ENCODE measurements at regions not wholly inside any gene's neighbourhood (a gene's known extent, or its start where the extent isn't known, plus 50 kb on each side); places are given as distances from the start of the nearest gene placed in this dataset.
"Not testable (repeated sequence)": the region's sequence is repeated elsewhere in the genome, so short reads cannot be mapped to it uniquely, and the experiment has no call there.

- not testable (repeated sequence) for H3K27me3 Mint-ChIP-seq; H3K27ac Mint-ChIP-seq; DNase-seq (ENCODE audit: low spot score); ATAC-seq; H3K4me3 Mint-ChIP-seq; H3K4me1 Mint-ChIP-seq (ENCODE audit: low read depth in 2 of 2)
- H3K36me3 Mint-ChIP-seq, result peaks cover 25% of the 10 kb centered on the region
- peaks cover 40% of the 10 kb centered on the region for H3K9me3 Mint-ChIP-seq
Measured at GRCh38 chr6:86872810-86873209, 64.5 kb upstream of the HTR1E start.

- Mint-ChIP-seq H3K4me1 (ENCODE audit: low read depth in 2 of 2) (no peaks in the 10 kb centered on the region), H3K27ac (no peak overlapping the region)
Measured at GRCh38 chr6:86871681-86872080, 65.6 kb upstream of the HTR1E start.

GRCh38 chr6:86869500-86869899 lies 67.8 kb upstream of the HTR1E start:
- no peak overlapping the region for H3K27ac Mint-ChIP-seq

More at GRCh38 chr6:86871681-86872080, 65.6 kb upstream of the HTR1E start:
- no peaks in the 10 kb centered on the region for H3K27me3 Mint-ChIP-seq
- DNase-seq (ENCODE audit: low spot score) (no peak), ATAC-seq (no peak)
- H3K36me3 Mint-ChIP-seq, result peaks cover 25% of the 10 kb centered on the region
- H3K9me3 Mint-ChIP-seq, result peaks cover 40% of the 10 kb centered on the region
- no peak overlapping the region for H3K4me3 Mint-ChIP-seq

GRCh38 chr6:86859513-86859912 lies 77.8 kb upstream of the HTR1E start:
- H3K27me3 Mint-ChIP-seq, result no peaks in the 10 kb centered on the region
- H3K4me1 Mint-ChIP-seq (ENCODE audit: low read depth in 2 of 2), result no peaks in the 10 kb centered on the region
- H3K27ac Mint-ChIP-seq, result no peak overlapping the region
- H3K4me3 Mint-ChIP-seq, result no peak overlapping the region
- peaks cover 3% of the 10 kb centered on the region for H3K9me3 Mint-ChIP-seq
- DNase-seq (ENCODE audit: low spot score) (no peak), ATAC-seq (no peak)
- H3K36me3 Mint-ChIP-seq, result no peaks in the 10 kb centered on the region

More at GRCh38 chr6:86869500-86869899, 67.8 kb upstream of the HTR1E start:
- no peak overlapping the region for H3K4me3 Mint-ChIP-seq
- no peak for ATAC-seq
- peaks cover 19% of the 10 kb centered on the region for H3K36me3 Mint-ChIP-seq
- H3K9me3 Mint-ChIP-seq, result peaks cover 39% of the 10 kb centered on the region
- H3K27me3 Mint-ChIP-seq, result no peaks in the 10 kb centered on the region
- H3K4me1 Mint-ChIP-seq (ENCODE audit: low read depth in 2 of 2), result no peaks in the 10 kb centered on the region
- no peak for DNase-seq (ENCODE audit: low spot score)

DNA sequence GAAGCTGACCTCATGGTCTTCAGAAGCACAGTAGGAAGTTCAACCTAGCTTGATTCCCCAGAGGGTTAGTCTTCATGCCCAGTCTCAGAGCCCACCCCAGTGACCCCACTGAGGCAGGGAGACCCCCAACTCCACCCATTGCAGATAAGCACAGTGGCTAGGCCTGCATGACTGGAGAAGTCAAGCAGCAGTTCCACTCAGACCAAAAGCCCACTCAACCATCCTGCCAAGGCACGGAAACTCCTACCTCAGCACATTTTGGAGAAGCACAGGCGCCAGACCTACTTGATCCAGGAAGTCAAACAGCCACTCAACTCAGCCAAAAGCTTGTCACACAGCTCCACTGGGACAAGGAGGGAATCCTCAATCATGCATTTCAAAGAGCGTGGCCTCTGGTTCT lies 78.4 kb upstream of the HTR1E start:
- Mint-ChIP-seq H3K36me3 (no peaks in the 10 kb centered on the region), H3K27ac (no peak overlapping the region), H3K4me3 (no peak overlapping the region), H3K27me3 (no peaks in the 10 kb centered on the region), H3K4me1 (ENCODE audit: low read depth in 2 of 2) (no peaks in the 10 kb centered on the region), H3K9me3 (peaks cover 3% of the 10 kb centered on the region)
- DNase-seq (ENCODE audit: low spot score) (no peak), ATAC-seq (no peak)

DNA sequence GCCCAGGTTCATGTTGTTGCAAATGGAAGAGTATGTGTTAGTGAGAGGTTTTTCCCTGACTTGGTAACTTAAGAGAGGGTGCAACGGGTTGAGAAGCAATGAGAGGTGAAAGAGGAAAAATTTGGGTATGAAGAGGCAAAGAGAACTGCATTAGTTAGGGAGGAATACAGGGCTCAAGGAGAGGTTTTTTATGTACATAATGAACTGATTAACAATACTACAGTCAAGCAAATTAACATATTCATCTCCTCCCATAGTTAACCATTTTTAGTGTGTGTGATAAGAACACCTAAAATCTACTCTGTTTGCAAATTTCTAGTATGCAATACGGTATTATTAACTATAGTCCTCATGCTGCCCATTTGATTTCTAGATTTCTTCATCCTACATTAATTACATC lies 79.5 kb upstream of the HTR1E start:
- no peaks in the 10 kb centered on the region for H3K27me3 Mint-ChIP-seq

GRCh38 chr6:86856937-86857563 lies 80.3 kb upstream of the HTR1E start:
- DNase-seq (ENCODE audit: low spot score), result no peak
- no peaks in the 10 kb centered on the region for H3K27me3 Mint-ChIP-seq

More for the DNA sequence above, 79.5 kb upstream of the HTR1E start:
- no peak for ATAC-seq
- no peak overlapping the region for H3K4me3 Mint-ChIP-seq
- H3K27ac Mint-ChIP-seq, result no peak overlapping the region
- H3K4me1 Mint-ChIP-seq (ENCODE audit: low read depth in 2 of 2), result no peaks in the 10 kb centered on the region
- H3K9me3 Mint-ChIP-seq, result peaks cover 3% of the 10 kb centered on the region
- DNase-seq (ENCODE audit: low spot score), result no peak
- no peaks in the 10 kb centered on the region for H3K36me3 Mint-ChIP-seq

GRCh38 chr6:86856379-86856778 lies 80.9 kb upstream of the HTR1E start:
- H3K9me3 Mint-ChIP-seq, result no peaks in the 10 kb centered on the region
- ATAC-seq (no peak), DNase-seq (ENCODE audit: low spot score) (no peak)
- H3K36me3 Mint-ChIP-seq, result no peaks in the 10 kb centered on the region
- no peaks in the 10 kb centered on the region for H3K27me3 Mint-ChIP-seq
- no peaks in the 10 kb centered on the region for H3K4me1 Mint-ChIP-seq (ENCODE audit: low read depth in 2 of 2)
- H3K4me3 Mint-ChIP-seq, result no peak overlapping the region
- H3K27ac Mint-ChIP-seq, result no peak overlapping the region

More at GRCh38 chr6:86856937-86857563, 80.3 kb upstream of the HTR1E start:
- Mint-ChIP-seq H3K4me1 (ENCODE audit: low read depth in 2 of 2) (no peaks in the 10 kb centered on the region), H3K9me3 (peaks cover 3% of the 10 kb centered on the region), H3K4me3 (no peak overlapping the region), H3K27ac (no peak overlapping the region), H3K36me3 (no peaks in the 10 kb centered on the region)
- ATAC-seq, result no peak

DNA sequence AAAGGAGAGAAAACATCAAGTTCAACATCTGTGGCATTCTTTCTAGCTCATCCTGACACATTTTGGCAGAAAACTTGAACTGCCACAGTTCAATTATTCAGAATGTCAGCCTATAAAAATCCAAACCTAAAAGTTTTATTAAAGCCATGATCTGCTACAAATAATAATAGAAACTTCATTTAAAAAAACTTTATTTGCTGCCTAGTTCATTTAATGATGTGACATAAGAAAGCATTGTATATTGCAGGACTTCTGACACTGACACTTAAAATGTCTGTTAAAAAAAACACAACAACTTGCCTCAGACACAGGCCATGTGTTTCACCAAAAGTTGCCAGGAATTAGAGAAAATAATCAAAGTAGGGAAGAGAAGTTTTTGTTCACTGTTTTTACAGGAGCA lies 88.3 kb upstream of the HTR1E start:
- Mint-ChIP-seq H3K4me3 (no peak overlapping the region), H3K36me3 (peaks cover 8% of the 10 kb centered on the region), H3K27ac (no peak overlapping the region), H3K27me3 (no peaks in the 10 kb centered on the region), H3K4me1 (ENCODE audit: low read depth in 2 of 2) (no peaks in the 10 kb centered on the region), H3K9me3 (peaks cover 14% of the 10 kb centered on the region)
- ATAC-seq, result no peak
- no peak for DNase-seq (ENCODE audit: low spot score)

DNA sequence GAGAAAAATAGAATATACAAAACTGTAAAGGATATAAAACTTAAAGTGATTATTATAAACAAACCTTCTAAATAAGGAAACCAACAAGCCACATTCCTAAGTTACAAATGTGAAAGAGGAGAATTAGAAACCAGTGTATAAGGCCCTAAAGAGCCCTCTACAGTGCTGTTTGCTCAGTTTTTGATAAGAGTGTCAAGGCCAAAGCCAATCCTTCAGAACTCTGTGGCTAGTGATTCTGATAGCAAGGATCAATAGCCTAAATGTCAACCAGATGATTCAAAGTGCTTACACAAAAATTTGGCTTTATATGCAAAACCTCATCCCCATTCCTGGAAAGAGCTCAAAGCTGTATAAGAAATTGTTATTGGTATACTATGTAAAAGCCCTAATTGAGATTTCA lies 104.6 kb upstream of the HTR1E start:
- no peaks in the 10 kb centered on the region for H3K27me3 Mint-ChIP-seq
- no peak overlapping the region for H3K4me3 Mint-ChIP-seq
- no peak overlapping the region for H3K27ac Mint-ChIP-seq
- no peak for ATAC-seq
- DNase-seq (ENCODE audit: low spot score), result no peak
- no peaks in the 10 kb centered on the region for H3K36me3 Mint-ChIP-seq
- no peaks in the 10 kb centered on the region for H3K4me1 Mint-ChIP-seq (ENCODE audit: low read depth in 2 of 2)
- peaks cover 6% of the 10 kb centered on the region for H3K9me3 Mint-ChIP-seq

DNA sequence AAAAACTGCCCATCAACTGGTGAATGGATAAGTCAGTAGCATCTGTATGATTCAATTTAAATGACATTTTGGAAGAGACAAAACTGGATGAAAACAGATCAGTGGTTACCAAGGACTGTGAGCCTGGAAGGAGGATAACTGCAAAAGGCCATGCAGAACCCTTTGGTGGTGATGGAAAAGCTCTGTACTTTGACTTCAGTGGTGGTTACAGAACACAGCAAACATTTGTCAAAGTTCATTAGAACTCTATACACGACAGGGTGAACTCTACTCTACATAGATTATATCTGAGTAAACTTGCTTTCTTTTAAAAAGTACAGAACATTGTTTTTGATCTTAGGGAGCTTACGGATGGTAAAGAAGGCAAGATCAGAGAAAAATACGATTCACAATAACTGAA lies 111.9 kb upstream of the HTR1E start:
- Mint-ChIP-seq H3K27me3 (no peaks in the 10 kb centered on the region), H3K4me1 (ENCODE audit: low read depth in 2 of 2) (no peaks in the 10 kb centered on the region), H3K9me3 (peaks cover 6% of the 10 kb centered on the region), H3K4me3 (no peak overlapping the region), H3K27ac (no peak overlapping the region), H3K36me3 (no peaks in the 10 kb centered on the region)
- DNase-seq (ENCODE audit: low spot score), result no peak
- ATAC-seq, result no peak

DNA sequence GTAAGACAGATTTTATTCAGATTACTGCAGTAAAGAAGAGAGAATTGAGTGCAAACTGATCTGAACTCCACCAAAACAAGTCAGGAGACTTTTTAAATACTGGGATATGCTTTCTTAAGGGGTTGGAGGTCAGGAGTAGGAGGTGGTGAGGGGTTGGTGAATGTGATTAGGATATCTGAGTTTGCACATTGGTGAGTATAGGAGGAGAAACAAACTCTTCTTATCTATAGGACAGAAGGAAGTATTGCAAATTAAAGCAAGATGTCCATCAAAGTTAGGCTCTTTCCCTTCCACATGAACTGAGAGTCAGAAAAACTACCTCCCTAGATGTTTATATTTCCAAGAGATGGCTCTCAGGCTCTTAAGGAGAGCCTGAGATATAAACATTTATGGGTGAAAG lies 114.6 kb upstream of the HTR1E start:
- ATAC-seq (no peak), DNase-seq (ENCODE audit: low spot score) (no peak)
- Mint-ChIP-seq H3K27me3 (no peaks in the 10 kb centered on the region), H3K4me3 (no peak overlapping the region), H3K9me3 (peaks cover 3% of the 10 kb centered on the region), H3K36me3 (no peaks in the 10 kb centered on the region), H3K4me1 (ENCODE audit: low read depth in 2 of 2) (no peaks in the 10 kb centered on the region), H3K27ac (no peak overlapping the region)

DNA sequence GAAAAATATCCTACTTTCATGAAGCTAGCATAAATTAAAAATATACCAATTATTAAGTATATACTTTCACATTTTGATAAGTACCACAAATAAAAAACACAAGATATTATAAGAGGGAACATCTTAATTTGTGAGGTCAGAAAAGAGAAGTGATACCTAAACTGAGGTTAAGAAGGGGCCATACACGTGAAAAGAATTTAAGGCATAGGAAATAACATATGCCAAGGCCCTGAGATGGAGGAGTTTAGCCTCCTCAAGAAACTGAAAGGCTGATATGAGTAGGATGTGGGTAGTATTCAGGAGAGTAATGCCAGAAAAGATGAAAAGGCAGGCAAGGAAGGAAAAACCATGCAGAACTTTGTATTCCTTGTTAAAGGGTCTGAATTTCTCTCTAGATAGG lies 116.6 kb upstream of the HTR1E start:
- Mint-ChIP-seq H3K9me3 (peaks cover 3% of the 10 kb centered on the region), H3K4me1 (ENCODE audit: low read depth in 2 of 2) (no peaks in the 10 kb centered on the region), H3K4me3 (no peak overlapping the region), H3K36me3 (no peaks in the 10 kb centered on the region), H3K27me3 (no peaks in the 10 kb centered on the region), H3K27ac (no peak overlapping the region)
- DNase-seq (ENCODE audit: low spot score) (no peak), ATAC-seq (no peak)

DNA sequence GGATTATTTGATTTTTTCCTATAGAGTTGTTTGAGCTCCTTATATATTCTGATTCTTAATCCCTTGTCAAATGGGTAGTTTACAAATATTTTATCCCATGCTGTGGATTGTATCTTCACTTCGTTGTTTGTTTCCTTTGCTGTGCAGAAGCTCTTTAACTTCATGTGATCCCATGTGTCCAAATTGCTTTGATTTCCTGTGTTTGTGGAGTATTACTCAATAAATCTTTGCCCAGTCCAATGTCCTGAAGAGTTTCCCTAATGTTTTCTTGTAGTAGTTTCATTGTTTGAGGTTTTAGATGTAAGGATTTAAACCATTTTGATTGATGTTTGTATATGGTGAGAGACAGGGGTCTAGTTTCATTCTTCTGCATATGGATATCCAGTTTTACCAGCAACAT lies 143.7 kb upstream of the HTR1E start:
- Mint-ChIP-seq H3K27ac (no peak overlapping the region), H3K4me1 (ENCODE audit: low read depth in 2 of 2) (no peaks in the 10 kb centered on the region), H3K27me3 (no peaks in the 10 kb centered on the region), H3K9me3 (peaks cover 21% of the 10 kb centered on the region), H3K4me3 (no peak overlapping the region), H3K36me3 (no peaks in the 10 kb centered on the region)
- ATAC-seq (no peak), DNase-seq (ENCODE audit: low spot score) (no peak)

DNA sequence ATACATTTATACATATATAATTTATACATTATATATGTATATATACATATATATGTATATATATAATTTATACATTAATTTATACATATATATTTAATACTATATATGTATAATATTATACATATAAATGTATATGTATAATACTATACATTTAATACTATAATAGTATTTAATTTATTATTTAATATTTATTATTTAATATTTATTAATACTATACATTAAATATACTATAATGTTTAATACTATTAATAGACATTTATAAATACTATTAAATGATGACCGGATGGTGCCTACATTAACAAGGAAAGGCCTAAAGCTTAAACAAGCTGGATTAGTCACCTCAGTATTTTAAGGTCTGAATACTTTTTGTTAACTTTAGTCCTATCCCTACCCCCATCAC lies 145.9 kb upstream of the HTR1E start:
- Mint-ChIP-seq H3K36me3 (no peaks in the 10 kb centered on the region), H3K27ac (no peak overlapping the region), H3K4me3 (no peak overlapping the region), H3K9me3 (peaks cover 16% of the 10 kb centered on the region), H3K4me1 (ENCODE audit: low read depth in 2 of 2) (no peaks in the 10 kb centered on the region), H3K27me3 (no peaks in the 10 kb centered on the region)
- no peak for DNase-seq (ENCODE audit: low spot score)
- ATAC-seq, result no peak

Data from natural killer cell treated with Interleukin-12 subunit alpha and Interleukin-12 subunit beta and Interleukin-15 and Interleukin-18, amount 100 ng/mL, for 72 hours (primary cell).